ENCODE measurements at regions not wholly inside any gene's neighbourhood (a gene's known extent, or its start where the extent isn't known, plus 50 kb on each side); places are given as distances from the start of the nearest gene placed in this dataset.

DNA sequence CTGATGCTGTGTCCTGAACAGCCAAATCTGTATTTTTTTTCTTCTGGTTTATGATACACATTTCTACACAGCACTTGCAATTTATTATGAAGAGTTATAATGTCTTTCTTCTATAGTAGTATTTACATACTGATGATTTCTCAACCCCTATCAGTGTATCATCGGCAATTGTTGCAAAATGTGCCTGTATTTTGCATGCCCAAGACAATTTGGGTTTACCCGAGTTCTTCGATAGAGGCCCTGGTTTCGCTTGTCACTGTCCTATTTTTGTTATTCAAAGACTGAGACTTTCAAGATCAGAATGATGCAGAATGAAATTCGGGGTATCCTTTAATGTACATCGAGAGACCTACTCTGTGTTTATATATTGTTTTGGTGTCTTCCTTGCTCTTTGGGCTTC is 184.5 kb upstream of the PRSS58 start:
- H2BK120ac ChIP-seq (ENCODE audit: low read depth, low read length), result peak overlapping the region; percentile 99
- in situ Hi-C loops (cut with MboI; ENCODE audit: low sequenced_read_pairs) (no loop called here), dilution Hi-C loops (cut with HindIII; ENCODE audit: low sequenced_read_pairs, unreplicated experiment) (no loop called here), intact Hi-C loops (cut with micrococcal nuclease) (no loop called here)
- 0 out of 2 replicates have a peak, but pooled peaks cover 2% of the 10 kb centered on the region for H3K9me3 ChIP-seq (ENCODE audit: control insufficient read depth, insufficient read depth, low read length)
- no peak overlapping the region for H2AFZ ChIP-seq (replicated peaks; ENCODE audit: low read length, poor library complexity)
- no peaks in the 10 kb centered on the region for H3K36me3 ChIP-seq (ENCODE audit: control insufficient read depth, insufficient read depth, low read length)
- H3K56ac ChIP-seq (ENCODE audit: extremely low read depth, insufficient read depth, low read length), result no peak overlapping the region
- no peak for ATAC-seq (ENCODE audit: low read depth)
- peak overlapping the region; percentile 91 for H2BK20ac ChIP-seq (ENCODE audit: low read depth, low read length)
- H3K18ac ChIP-seq (ENCODE audit: low read depth, low read length), result no peak overlapping the region; the same call in 1 of the 2 replicates
- H3K4me2 ChIP-seq (ENCODE audit: low read depth, low read length), result no peak overlapping the region
- H3K4me3 ChIP-seq (ENCODE audit: insufficient read depth, low read depth, low read length), result no peak overlapping the region
- no TSS peak for BruUV-seq (replicated peaks)
- no peak overlapping the region for H4K5ac ChIP-seq (ENCODE audit: low read depth, low read length)
- H2AK5ac ChIP-seq (ENCODE audit: low read depth, low read length), result no peak overlapping the region
- POLR2A ChIA-PET (ENCODE audit: unreplicated experiment), result no interaction called here
- no peak for DNase-seq
- CTCF ChIA-PET, result interaction anchor here (1.4 kb wide), 1 partner anchor 17 kb away, joined by 4 read pairs; no protein-coding TSS in a partner anchor
- H3K27me3 ChIP-seq (ENCODE audit: control insufficient read depth, insufficient read depth, low read length), result no peaks in the 10 kb centered on the region
- H2AK9ac ChIP-seq (replicated peaks; ENCODE audit: low read depth, low read length, poor library complexity), result no peak overlapping the region
- H3K27ac ChIP-seq (ENCODE audit: insufficient read depth, low read length), result no peak overlapping the region
- peaks cover 26% of the 10 kb centered on the region for H3K9me1 ChIP-seq (ENCODE audit: insufficient read depth, low read length)
- H4K20me1 ChIP-seq (ENCODE audit: insufficient read depth, low read length), result no peaks in the 10 kb centered on the region
- peak overlapping the region; percentile 80; the same call in 1 of the 3 replicates for H2BK15ac ChIP-seq (ENCODE audit: low read depth, low read length)
- no peak overlapping the region for H2BK5ac ChIP-seq (ENCODE audit: low read depth, low read length, poor library complexity, severe bottlenecking)
- no peak overlapping the region for H3K9ac ChIP-seq (ENCODE audit: low read depth, low read length)
- H3K4me1 ChIP-seq (ENCODE audit: control insufficient read depth, insufficient read depth, low read length), result peaks cover 14% of the 10 kb centered on the region
- H3K79me1 ChIP-seq (ENCODE audit: low read depth in 1 of 2, low read length in 2 of 2), result no peaks in the 10 kb centered on the region
- H4K8ac ChIP-seq (ENCODE audit: low read depth in 2 of 2, low read length in 2 of 2), result peak overlapping the region in 1 of 2 experiments; percentile 60; a peak in 1 of 4 replicates
- no peak overlapping the region for H4K91ac ChIP-seq (ENCODE audit: insufficient read depth, low read depth, low read length)
- peak overlapping the region; percentile 29; the same call in 1 of the 2 replicates for H3K4ac ChIP-seq (ENCODE audit: low read depth, low read length)
- no CpG with 5 or more reads among the region's 6 CpGs for WGBS, 2 experiments (ENCODE audit: extremely low coverage in 2 of 2, insufficient read length in 1 of 2)
- TF ChIP-seq, protein P1, sequence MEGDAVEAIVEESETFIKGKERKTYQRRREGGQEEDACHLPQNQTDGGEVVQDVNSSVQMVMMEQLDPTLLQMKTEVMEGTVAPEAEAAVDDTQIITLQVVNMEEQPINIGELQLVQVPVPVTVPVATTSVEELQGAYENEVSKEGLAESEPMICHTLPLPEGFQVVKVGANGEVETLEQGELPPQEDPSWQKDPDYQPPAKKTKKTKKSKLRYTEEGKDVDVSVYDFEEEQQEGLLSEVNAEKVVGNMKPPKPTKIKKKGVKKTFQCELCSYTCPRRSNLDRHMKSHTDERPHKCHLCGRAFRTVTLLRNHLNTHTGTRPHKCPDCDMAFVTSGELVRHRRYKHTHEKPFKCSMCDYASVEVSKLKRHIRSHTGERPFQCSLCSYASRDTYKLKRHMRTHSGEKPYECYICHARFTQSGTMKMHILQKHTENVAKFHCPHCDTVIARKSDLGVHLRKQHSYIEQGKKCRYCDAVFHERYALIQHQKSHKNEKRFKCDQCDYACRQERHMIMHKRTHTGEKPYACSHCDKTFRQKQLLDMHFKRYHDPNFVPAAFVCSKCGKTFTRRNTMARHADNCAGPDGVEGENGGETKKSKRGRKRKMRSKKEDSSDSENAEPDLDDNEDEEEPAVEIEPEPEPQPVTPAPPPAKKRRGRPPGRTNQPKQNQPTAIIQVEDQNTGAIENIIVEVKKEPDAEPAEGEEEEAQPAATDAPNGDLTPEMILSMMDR (conservative IDR thresholded peaks at IDR 0.05; ENCODE audit: low read depth, low read length), result no peak
- TF ChIP-seq BHLHE40 (IDR thresholded peaks at IDR 0.05; ENCODE audit: low read depth, low read length) (no peak), NFE2L2 (IDR thresholded peaks at IDR 0.05; ENCODE audit: low read depth, low read length) (no peak), MAZ (IDR thresholded peaks at IDR 0.05; ENCODE audit: borderline replicate concordance, low read depth, low read length) (no peak), POLR2A (IDR thresholded peaks at IDR 0.05; ENCODE audit: low read depth, low read length) (no peak), RFX5 (IDR thresholded peaks at IDR 0.05; ENCODE audit: low read depth, low read length) (no peak), CEBPB (IDR thresholded peaks at IDR 0.05; ENCODE audit: low read depth, low read length) (no peak), SMC3 (IDR thresholded peaks at IDR 0.05; ENCODE audit: low read depth, low read length) (no peak), MXI1 (IDR thresholded peaks at IDR 0.05; ENCODE audit: borderline replicate concordance, low read depth, low read length) (no peak)
- TF ChIP-seq, protein P2, sequence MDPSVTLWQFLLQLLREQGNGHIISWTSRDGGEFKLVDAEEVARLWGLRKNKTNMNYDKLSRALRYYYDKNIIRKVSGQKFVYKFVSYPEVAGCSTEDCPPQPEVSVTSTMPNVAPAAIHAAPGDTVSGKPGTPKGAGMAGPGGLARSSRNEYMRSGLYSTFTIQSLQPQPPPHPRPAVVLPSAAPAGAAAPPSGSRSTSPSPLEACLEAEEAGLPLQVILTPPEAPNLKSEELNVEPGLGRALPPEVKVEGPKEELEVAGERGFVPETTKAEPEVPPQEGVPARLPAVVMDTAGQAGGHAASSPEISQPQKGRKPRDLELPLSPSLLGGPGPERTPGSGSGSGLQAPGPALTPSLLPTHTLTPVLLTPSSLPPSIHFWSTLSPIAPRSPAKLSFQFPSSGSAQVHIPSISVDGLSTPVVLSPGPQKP (IDR thresholded peaks at IDR 0.05; ENCODE audit: borderline replicate concordance, low read depth, low read length), result no peak
- no peak overlapping the region for H3K23ac ChIP-seq (ENCODE audit: low read depth, low read length)
- no peak overlapping the region for H3K14ac ChIP-seq (replicated peaks; ENCODE audit: low read depth, low read length)
